Epithelial cell of prostate (primary cell): ENCODE measurements at regions not wholly inside any gene's neighbourhood (a gene's known extent, or its start where the extent isn't known, plus 50 kb on each side); places are given as distances from the start of the nearest gene placed in this dataset.
"Not testable (repeated sequence)": the region's sequence is repeated elsewhere in the genome, so short reads cannot be mapped to it uniquely, and the experiment has no call there.

ENCODE experiments used
- DNase-seq: peaks from one replicate; pipeline ENCODE4 v3.0.0-alpha.2; 2011; ENCODE audit warnings: low read depth, low spot score
- H3K27ac ChIP-seq: fragments of 450-650 bp; 2 replicates; pipeline ENCODE4 v1.5.1; 2017; ENCODE audit warnings: mild to moderate bottlenecking

DNA sequence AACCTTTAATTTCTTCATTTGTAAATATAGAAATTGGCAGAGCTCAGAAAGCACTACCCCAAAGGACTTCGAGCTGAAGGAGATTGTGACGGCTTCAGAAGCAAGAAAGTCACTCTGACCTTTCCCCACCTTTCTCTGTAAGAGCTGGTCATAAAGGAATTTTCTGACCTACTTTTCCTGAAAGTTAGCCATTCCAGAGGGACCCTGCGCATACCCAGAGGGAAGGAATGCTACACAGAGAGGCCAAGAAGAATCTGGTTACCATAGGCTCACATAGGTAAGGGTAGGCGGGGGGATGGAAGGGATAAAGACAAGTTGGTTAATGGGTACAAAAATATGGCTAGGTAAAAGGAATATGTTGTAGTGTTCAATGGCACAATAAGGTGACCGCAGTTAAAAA, 1080.3 kb downstream of the ZPLD1 start:
- H3K27ac ChIP-seq: no peak overlapping the region

DNA sequence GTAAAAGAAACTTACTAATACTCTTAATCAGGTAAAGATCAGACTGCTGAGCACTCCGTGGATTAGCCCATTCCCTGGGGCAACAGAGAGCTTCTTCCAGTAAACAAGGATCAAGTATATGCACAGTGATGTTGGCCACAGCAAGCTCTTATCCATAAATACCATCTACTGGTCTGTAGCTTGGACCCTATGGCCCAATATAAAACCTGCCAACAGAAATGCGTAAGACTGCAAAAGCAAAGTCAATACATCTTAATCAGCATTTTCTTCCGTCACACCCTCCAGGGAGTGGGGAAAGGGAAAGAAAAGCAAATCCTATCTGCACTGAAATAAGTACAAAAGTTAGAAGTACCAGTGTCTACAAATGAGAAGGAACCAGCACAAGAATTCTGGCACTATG, 1082.1 kb downstream of the ZPLD1 start:
- no peak for DNase-seq
- H3K27ac ChIP-seq: no peak overlapping the region

More for the DNA sequence above, 1080.3 kb downstream of the ZPLD1 start:
- no peak for DNase-seq

DNA sequence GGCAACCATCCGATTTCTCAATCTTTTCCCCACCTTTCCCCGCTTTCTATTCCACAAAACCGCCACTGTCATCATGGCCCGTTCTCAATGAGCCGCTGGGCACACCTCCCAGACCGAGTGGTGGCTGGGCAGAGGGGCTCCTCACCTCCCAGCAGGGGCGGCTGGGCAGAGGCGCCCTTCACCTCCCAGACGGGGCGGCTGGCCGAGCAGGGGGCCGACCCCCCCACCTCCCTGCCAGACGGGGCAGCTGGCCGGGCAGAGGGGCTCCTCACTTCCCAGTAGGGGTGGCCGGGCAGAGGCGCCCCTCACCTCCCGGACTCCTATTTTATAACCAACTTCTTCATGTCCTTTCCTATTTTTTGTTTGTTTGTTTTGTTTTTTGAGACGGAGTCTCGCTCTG, 1096.5 kb downstream of the ZPLD1 start:
- not testable (repeated sequence) for H3K27ac ChIP-seq, DNase-seq

DNA sequence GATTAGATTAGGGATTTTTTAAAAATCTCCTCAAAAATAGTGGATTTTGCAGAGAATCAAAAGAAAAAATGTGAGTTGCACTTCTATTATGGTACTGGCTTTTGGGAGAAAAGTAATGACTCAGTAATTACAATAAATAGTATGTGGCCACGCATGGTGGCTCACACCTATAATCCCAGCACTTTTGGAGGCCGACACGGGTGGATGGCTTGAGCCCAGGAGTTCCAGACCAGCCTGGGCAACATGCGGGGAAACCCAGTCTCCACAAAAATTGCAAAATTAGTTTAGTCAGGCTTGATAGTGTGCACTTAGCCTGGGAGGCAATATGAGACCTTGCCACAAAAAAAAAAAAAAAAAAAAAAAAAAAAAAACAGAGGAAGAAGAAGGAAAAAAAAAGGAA, 1098.2 kb downstream of the ZPLD1 start:
- DNase-seq: no peak
- no peak overlapping the region for H3K27ac ChIP-seq

DNA sequence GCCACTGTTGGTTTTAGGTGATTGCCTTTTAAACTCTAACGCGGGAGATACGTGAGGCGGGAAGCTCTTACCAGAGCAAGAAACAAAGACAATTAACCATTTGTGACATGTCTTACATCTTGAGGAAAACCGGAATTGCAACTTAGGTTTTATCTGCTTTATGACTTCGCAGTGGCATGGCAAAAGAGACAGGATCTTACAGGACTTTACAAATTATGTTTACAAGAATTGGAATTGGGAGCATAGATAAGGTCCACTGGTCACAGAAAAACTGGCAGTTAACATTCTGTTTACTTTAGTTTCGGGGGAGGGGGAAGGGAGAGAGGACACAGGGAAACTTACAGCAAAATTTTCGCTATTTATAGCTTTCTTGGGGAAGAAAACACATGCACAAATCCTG, 1119.6 kb downstream of the ZPLD1 start:
- no peak for DNase-seq
- no peak overlapping the region for H3K27ac ChIP-seq

DNA sequence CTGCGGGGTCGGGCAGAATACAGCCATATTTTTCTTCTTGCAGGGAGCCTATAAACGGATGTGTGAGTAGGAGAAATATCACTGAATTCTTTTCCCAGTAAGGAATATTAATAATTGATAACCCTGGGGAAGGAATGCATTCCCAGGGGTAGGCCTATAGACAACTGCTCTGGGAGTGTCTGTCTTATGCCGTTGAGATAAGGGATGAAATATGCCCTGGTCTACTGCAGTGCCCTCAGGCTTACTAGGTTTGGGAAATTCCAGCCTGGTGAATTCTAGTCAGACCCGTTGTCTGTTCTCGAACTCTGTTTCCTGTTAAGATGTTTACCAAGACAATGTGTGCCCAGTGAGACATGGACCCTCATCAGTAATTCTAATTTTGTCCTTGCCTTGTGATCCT, 1129.3 kb downstream of the ZPLD1 start:
- not testable (repeated sequence) for H3K27ac ChIP-seq, DNase-seq

DNA sequence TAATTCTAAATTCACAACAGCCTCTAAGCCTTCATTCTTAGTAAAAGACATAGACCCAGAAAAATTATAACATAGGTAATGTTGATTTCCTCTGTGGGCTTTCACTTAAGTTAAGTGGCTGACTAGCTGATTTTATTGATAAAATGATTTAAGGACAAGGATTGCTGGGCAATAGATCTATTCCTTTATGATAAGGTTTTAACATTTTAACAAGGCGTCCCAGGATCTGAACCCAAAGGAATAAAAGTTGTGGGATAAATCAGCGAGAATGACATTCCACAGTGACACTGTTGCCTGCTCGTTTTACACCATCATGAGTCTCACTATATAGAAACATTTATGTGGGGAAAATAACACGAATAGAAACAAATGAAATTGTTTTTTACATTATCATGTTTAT, 1151.0 kb downstream of the ZPLD1 start:
- no peak for DNase-seq
- no peak overlapping the region for H3K27ac ChIP-seq

DNA sequence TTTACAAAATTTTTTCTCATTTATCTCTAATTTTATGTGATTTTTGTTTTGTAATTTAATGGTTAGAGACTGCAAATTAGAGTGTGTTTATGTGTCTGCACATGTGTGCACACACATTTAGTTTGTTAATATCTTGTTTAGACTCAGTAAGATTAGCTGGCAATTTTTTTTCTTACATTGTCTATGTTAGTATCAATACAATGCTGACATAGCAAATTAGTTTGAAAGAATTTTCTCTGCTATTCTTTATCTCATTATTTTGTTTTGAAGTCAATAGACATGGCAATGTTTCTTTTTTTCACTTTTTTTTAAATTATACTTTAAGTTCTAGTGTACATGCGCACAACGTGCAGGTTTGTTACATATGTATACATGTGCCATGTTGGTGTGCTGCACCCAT, 1155.0 kb downstream of the ZPLD1 start:
- no peak for DNase-seq
- H3K27ac ChIP-seq: no peak overlapping the region

DNA sequence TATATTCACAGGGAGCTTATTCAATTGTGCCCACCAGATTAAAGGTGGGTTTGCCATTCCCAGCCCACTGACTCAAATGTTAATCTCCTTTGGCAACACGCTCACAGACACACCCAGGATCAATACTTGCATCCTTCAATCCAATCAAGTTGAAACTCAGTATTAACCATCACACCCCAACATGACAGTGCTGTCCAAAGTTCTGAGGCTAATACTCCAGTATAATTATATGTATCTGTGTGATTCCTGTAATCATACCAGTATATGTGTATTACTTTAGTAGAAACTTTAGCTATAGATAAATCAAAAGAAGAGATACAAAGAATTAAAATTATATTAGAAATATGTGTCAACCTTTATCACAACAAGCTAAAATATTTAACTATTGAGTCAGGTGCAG, 1166.0 kb downstream of the ZPLD1 start:
- DNase-seq: no peak
- no peak overlapping the region for H3K27ac ChIP-seq

DNA sequence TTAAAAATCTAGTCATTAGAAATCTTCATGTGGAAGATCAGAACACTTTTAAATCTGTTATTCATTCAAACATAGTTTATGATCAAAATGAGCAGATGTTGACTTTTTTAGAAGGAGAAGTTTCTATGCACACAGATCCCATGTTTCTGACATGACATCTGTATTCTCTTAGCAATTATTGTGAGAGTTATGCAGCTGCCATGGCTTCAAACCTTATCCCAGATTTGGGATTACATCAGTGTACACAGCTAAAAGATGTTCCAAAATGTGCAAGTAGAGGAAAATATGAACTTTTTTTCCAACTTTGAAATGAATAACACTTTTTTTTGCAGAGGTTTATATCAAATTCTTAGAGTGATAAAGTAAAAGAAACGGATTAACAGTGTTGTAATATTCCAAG, 1166.9 kb downstream of the ZPLD1 start:
- DNase-seq: no peak
- no peak overlapping the region for H3K27ac ChIP-seq

DNA sequence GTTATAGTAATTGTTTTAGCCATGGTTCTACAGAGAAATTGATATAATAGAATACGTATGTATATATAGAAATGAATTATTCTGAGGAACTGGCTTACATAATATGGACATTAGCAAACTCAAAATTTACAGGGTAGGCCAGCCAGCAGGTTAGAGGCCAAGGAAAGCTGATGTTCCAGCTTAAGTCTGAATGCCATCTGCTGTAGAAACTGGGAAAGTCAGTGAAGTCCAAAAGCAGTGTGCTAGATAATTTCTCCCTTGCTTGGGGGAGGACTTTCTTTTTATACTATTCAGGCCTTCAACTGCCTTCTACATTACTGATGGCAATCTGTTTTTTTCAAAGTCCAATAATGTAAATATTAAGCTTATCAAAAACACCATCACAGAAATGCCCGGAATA, 1174.7 kb downstream of the ZPLD1 start:
- no peak overlapping the region for H3K27ac ChIP-seq
- DNase-seq: no peak

DNA sequence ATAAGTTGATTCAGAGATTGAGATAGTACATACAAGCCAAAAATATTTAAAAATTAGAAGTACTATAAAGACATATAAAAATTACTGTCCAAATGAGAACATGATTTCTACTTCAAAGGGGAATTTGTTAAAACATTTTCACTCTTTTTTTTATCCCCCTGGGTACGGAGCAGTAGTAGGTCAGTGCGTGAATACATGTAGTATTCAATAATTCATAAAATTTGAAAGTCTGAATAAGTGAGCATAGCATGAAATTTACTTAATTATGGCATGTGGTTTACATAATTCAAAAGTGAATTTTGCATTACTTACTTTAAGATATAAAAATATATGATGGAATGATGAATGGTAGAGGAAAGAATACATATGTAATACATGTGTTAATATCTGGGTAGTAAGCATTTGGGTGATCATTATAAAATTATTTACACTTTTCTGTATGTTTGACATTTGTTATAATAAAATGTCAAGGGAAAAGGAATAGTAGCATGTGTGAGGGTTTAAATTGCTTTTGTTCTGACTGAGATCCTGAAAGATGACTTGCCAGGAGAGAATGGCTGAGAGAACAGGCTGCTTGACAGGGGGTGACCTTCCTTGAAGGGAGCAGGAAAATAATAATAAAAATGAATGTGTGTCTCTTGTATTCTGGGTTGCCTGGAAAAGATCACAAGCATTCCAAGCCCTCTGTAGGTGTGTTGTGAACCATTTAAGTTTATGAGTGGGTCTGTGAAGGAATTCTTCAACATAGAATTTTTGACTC, 1178.8 kb downstream of the ZPLD1 start:
- no peak overlapping the region for H3K27ac ChIP-seq
- DNase-seq: no peak

DNA sequence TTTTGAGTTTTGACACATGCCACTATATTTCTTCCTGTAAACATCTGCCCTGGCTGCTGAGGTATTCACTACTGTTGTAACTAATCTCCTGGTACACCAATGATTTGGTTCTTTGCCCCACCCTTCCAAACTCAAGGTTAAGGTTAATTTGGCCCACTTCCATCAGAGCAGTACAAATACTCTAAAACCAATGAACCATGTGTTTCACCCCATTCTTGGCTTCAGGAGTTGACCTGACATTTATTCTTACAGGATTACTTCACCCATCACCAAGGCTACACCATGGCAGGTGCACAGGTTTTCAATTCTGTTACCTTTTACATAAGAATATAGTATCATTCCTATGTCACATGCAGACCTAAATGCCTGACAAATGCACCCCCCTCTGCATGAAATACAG, 1179.9 kb downstream of the ZPLD1 start:
- H3K27ac ChIP-seq: no peak overlapping the region
- no peak for DNase-seq

DNA sequence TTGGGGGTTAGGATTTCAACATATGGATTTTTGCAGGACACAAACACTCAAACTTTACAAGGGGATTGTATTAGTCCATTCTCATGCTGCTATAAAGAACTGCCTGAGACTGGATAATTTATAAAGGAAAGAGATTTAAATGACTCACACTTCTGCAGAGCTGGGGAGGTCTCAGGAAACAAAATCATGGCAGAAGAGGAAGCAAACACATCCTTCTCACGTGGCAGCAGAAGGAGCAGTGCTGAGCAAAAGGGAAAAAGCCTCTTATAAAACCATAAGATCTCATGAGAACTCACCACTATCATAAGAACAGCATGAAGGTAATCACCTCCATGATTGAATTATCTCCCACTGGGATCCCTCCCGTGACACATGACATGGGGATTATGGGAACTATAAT, 1183.1 kb downstream of the ZPLD1 start:
- H3K27ac ChIP-seq: no peak overlapping the region
- DNase-seq: no peak

DNA sequence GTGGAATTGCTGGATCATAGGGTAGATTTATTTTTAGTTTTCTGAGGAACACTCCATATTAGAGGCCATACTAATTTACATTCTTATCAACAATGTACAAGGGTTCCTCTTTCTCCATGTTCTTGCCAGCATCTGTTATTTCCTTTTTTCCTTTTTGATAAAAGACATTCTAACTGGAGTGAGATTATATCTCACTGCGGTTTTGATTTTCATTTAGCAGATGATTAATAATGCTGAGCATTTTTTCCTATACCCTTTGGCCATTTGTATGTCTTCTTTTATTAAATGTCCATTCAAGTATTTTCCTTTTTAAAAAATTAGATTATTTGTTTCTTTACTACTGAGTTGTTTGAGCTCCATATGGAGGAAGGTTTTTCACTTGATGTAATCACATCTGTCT, 1189.5 kb downstream of the ZPLD1 start:
- no peak overlapping the region for H3K27ac ChIP-seq
- no peak for DNase-seq

DNA sequence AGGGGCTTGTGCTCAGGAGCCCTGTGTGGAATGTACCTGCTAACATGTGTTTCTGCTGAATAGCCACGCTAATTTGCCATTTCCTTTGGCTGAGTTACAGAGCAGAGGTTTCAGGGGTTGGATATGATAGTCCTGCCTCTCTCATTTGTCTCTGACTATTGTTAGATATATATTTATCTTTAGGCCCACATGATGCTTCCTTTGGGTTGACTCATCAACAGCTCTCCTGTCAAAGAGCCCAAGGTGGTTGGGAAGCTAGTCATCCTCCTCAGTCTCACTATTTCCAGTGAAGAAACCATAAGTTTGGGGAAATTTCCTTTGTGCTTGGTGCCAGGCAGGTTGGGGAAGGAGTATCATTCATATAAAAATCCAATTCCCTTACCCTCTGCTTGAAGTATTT, 1194.6 kb downstream of the ZPLD1 start:
- no peak for DNase-seq

DNA sequence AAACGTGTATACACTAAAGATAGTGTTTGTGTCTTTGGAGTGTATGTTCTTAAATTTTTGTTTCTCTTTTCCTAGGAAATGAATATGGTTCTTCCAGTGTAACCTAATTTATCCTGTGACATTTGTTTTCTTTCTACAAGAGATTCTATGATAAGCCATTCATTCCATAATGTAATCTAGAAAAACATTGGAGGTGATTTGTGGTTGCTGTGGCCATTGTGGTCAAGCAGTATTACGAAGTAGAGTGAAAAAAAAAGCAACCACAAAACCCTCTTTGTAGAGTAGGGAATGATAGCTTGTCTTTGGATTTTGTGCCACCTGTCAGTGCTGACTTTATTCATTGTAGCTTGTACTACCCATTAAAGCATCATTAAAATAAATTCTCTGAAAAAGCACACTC, 1209.6 kb downstream of the ZPLD1 start:
- DNase-seq: no peak
- no peak overlapping the region for H3K27ac ChIP-seq

More for the DNA sequence above, 1194.6 kb downstream of the ZPLD1 start:
- no peak overlapping the region for H3K27ac ChIP-seq

DNA sequence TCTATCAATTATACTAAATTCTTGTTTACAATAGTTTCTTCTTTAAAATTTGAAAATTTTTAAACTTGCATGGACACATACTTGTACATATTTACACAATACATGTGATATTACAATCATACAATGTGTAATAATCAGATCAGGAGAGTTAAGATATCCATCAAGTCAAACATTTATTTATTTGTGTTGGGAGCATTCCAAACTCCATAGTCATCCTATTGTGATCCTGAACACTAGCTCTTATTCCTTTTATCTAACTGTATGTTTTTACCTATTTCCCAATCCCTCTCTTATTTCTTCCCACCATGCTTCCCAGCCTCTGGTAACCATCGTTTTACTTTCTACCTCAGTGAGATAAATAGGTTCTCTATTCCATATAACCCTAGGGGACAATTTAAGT, 1219.2 kb downstream of the ZPLD1 start:
- no peak for DNase-seq
- no peak overlapping the region for H3K27ac ChIP-seq

DNA sequence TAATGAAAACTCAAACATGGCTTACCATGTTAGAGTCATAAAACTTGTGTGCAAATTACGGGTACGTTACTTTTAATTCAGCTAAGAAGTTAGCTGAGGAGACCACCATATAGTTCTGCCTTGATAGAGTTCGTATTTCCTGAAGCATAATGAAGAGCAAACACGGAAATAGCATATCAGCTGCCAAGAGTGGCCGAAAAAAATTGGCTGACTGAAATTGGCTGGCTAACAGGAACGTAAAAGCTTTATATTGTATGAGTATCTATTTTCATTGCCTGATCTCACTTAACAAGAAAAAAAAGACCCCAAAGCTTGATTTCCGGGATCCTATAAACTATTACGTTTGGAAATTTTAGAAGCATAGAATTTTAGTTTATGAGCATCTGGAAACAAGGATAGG, 1222.9 kb downstream of the ZPLD1 start:
- H3K27ac ChIP-seq: no peak overlapping the region
- DNase-seq: no peak

DNA sequence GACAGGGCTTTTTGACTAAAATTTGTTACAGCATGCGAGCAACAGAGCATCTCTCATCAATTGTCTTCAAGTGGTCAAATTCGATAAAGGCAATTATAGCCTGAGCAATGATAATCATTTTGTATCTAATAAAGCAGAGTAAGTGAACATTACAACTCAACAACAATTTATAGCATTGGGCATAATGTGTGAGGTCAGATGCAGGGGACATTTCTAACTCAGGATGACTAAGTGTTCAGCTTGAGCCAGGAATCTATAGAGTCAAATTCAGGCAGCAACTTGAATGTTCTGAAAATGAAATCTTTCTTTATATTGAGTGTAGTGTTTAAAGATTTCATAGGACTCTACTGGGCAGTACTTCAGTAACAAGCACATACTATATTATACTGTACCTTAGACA, 1226.0 kb downstream of the ZPLD1 start:
- no peak for DNase-seq
- no peak overlapping the region for H3K27ac ChIP-seq

DNA sequence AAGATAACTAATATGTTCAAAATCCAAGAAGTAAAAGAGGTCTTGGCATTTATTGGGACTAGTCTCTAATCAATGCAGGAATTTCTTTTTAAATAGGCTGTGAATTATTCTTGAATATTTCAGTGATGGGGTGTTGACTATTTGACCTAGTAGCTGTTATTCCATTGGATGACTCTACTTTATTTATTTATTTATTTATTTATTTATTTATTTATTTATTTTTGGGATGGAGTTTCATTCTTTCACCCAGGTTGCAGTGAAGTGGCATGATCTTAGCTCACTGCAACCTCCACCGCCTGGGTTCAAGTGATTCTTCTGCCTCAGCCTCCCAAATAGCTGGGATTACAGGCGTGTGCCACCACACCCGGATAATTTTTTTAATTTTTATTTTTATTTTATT, 1227.8 kb downstream of the ZPLD1 start:
- no peak for DNase-seq
- H3K27ac ChIP-seq: no peak overlapping the region

DNA sequence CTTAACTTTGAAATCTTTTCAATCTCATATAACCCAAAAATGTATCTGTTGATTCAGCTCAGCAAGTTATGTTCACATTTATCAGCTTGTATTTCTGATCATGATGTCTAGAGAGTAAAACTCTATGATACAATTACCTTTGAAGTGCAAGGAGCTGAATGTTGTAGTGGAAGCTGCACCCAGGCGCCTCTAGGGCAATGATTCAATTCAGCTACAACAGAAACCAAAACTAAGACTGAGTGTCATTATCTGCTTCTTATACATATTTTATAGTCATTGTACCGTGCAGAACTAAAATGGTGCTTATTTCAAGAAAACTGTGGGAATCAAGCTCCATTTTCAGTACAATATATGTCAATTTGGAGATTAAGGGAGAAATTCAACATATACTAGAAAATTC, 1237.5 kb downstream of the ZPLD1 start:
- DNase-seq: no peak
- no peak overlapping the region for H3K27ac ChIP-seq

DNA sequence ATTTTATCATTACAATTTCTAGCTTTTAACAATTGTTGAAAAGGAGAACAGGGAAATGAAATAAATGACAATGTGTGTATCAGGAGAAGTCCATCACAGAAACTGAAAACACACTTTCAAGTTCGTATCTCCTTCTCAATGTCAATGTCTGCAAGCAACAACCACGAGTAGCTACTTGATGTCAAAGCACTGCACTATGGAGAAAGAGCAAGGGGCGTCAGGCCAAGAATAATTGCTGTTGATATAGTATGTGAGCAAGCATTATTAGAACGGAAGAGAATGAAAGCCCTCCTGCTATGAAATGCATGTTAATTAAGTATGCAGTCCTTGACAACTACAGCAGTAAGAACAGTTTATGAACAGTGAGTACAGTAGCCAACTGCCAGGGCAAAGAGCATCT, 1250.1 kb downstream of the ZPLD1 start:
- no peak for DNase-seq
- H3K27ac ChIP-seq: no peak overlapping the region
